GM23338 (cell line): ENCODE measurements at regions not wholly inside any gene's neighbourhood (a gene's known extent, or its start where the extent isn't known, plus 50 kb on each side); places are given as distances from the start of the nearest gene placed in this dataset.

Experiments used
- CREB1 ChIP-seq: fragments of 250-450 bp; sonication (Bioruptor Pico); IDR thresholded peaks from 2 replicates; pipeline ENCODE4 v1.5.0; 2020; ENCODE audit warnings: low read depth, mild to moderate bottlenecking, moderate library complexity
- CTCF ChIP-seq, 2 experiments: fragments of 200-600 bp in 1 of 2; sonication (generic) in 1 of 2; conservative IDR thresholded peaks; 2 replicates each; pipeline versions ENCODE4 v1.5.1 to v1.6.1; 2016 to 2017; ENCODE audit warnings: antibody characterized with exemption in 2 of 2, low read depth in 2 of 2, mild to moderate bottlenecking in 2 of 2, moderate library complexity in 1 of 2
- EZH2 ChIP-seq: fragments of 200-600 bp; sonication (generic); IDR thresholded peaks from one replicate; pipeline ENCODE4 v1.8.0; 2017; ENCODE audit warnings: antibody characterized with exemption, mild to moderate bottlenecking, low read depth; ENCODE audit not compliant: unreplicated experiment
- EZH2phosphoT487 ChIP-seq: fragments of 200-600 bp; sonication (generic); IDR thresholded peaks from one replicate; pipeline ENCODE4 v1.8.1; 2018; ENCODE audit warnings: antibody characterized with exemption; ENCODE audit not compliant: unreplicated experiment
- JUNB ChIP-seq: IDR thresholded peaks from one replicate; pipeline ENCODE4 v1.6.1; 2016; ENCODE audit warnings: antibody characterized with exemption; ENCODE audit not compliant: unreplicated experiment
- POLR2AphosphoS5 ChIP-seq: IDR thresholded peaks from 2 replicates; pipeline ENCODE4 v1.6.1; 2016; ENCODE audit warnings: antibody characterized with exemption, low read depth
- TF ChIP-seq, protein P1 (sequence below): IDR thresholded peaks from one replicate; pipeline ENCODE4 v1.6.1; 2018; ENCODE audit warnings: antibody characterized with exemption; ENCODE audit not compliant: unreplicated experiment

DNA sequence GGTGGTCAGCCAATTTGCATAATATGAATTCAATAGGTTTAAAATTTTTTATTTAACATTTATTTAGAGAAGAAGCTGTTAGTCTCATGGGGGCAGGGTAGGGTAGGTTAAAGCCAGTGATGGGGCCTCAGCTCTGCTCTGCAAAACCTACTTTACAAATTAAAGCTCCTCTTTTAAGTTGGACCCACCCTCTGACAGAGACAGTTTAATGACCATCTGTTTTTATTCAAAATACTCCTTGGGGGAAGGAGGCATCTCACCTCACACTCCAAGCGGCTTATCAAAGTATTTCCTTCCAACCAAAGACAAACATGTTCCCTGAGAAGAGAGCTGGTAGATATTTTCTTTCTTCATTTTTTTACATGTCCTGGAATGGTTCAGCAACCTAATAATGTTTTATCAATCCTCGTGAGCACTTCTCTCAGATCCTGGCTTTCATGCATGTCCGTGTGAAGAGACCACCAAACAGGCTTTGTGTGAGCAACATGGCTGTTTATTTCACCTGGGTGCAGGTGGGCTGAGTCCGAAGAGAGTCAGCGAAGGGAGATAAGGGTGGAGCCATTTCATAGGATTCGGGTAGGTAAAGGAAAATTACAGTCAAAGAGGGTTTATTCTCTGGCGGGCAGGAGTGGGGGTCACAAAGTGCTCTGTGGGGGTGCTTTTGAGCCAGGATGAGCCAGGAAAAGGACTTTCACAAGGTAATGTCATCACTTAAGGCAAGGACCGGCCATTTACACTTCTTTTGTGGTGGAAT is 184.7 kb downstream of the GJA1 start:
- TF ChIP-seq CTCF (conservative IDR thresholded peaks at IDR 0.05; ENCODE audit: low read depth in 2 of 2) (no peak; a peak in 1 of 4 replicates), EZH2 (no peak), CREB1 (CRISPR knock-in tag) (no peak), JUNB (no peak), POLR2AphosphoS5 (no peak), EZH2phosphoT487 (no peak)
- TF ChIP-seq, protein P1, sequence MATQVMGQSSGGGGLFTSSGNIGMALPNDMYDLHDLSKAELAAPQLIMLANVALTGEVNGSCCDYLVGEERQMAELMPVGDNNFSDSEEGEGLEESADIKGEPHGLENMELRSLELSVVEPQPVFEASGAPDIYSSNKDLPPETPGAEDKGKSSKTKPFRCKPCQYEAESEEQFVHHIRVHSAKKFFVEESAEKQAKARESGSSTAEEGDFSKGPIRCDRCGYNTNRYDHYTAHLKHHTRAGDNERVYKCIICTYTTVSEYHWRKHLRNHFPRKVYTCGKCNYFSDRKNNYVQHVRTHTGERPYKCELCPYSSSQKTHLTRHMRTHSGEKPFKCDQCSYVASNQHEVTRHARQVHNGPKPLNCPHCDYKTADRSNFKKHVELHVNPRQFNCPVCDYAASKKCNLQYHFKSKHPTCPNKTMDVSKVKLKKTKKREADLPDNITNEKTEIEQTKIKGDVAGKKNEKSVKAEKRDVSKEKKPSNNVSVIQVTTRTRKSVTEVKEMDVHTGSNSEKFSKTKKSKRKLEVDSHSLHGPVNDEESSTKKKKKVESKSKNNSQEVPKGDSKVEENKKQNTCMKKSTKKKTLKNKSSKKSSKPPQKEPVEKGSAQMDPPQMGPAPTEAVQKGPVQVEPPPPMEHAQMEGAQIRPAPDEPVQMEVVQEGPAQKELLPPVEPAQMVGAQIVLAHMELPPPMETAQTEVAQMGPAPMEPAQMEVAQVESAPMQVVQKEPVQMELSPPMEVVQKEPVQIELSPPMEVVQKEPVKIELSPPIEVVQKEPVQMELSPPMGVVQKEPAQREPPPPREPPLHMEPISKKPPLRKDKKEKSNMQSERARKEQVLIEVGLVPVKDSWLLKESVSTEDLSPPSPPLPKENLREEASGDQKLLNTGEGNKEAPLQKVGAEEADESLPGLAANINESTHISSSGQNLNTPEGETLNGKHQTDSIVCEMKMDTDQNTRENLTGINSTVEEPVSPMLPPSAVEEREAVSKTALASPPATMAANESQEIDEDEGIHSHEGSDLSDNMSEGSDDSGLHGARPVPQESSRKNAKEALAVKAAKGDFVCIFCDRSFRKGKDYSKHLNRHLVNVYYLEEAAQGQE, result no peak
